ENCODE measurements at regions not wholly inside any gene's neighbourhood (a gene's known extent, or its start where the extent isn't known, plus 50 kb on each side); places are given as distances from the start of the nearest gene placed in this dataset.

- FAIRE-seq = no peak
- DNase-seq (ENCODE audit: insufficient read length, low spot score) = no peak
- TF ChIP-seq, protein P1, sequence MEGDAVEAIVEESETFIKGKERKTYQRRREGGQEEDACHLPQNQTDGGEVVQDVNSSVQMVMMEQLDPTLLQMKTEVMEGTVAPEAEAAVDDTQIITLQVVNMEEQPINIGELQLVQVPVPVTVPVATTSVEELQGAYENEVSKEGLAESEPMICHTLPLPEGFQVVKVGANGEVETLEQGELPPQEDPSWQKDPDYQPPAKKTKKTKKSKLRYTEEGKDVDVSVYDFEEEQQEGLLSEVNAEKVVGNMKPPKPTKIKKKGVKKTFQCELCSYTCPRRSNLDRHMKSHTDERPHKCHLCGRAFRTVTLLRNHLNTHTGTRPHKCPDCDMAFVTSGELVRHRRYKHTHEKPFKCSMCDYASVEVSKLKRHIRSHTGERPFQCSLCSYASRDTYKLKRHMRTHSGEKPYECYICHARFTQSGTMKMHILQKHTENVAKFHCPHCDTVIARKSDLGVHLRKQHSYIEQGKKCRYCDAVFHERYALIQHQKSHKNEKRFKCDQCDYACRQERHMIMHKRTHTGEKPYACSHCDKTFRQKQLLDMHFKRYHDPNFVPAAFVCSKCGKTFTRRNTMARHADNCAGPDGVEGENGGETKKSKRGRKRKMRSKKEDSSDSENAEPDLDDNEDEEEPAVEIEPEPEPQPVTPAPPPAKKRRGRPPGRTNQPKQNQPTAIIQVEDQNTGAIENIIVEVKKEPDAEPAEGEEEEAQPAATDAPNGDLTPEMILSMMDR (IDR thresholded peaks at IDR 0.05; ENCODE audit: insufficient read depth, missing control alignments) = no peak
Measured at GRCh38 chr3:78130741-78131290, 1090.9 kb downstream of the ROBO2 start.

- DNase-seq (ENCODE audit: insufficient read length, low spot score) (no peak), FAIRE-seq (no peak)
Measured at GRCh38 chr3:78134496-78134895, 1094.6 kb downstream of the ROBO2 start.

DNA sequence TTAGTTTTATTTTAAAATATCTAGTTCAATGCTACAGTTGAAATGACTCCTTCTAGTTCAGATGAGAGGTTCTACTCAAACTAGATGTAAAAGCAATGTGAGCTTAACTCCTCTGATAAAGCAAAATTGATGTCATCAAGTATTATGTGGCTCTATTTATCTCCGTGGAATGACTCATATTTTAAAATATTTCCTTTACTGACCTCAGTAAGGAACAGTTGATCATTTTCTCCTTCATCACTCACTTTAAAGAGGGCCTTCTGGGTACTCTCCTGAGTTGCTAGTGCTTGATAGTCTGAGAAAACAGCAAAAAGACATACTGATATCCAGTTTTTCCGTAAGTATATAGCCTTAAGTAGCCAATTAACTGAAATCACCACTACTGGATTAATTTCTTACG, 1099.3 kb downstream of the ROBO2 start:
- FAIRE-seq (no peak), DNase-seq (ENCODE audit: insufficient read length, low spot score) (no peak)
- TF ChIP-seq, protein P1 (IDR thresholded peaks at IDR 0.05; ENCODE audit: insufficient read depth, missing control alignments) = no peak

More at GRCh38 chr3:78134496-78134895, 1094.6 kb downstream of the ROBO2 start:
- TF ChIP-seq, protein P1 (IDR thresholded peaks at IDR 0.05; ENCODE audit: insufficient read depth, missing control alignments) = no peak

DNA sequence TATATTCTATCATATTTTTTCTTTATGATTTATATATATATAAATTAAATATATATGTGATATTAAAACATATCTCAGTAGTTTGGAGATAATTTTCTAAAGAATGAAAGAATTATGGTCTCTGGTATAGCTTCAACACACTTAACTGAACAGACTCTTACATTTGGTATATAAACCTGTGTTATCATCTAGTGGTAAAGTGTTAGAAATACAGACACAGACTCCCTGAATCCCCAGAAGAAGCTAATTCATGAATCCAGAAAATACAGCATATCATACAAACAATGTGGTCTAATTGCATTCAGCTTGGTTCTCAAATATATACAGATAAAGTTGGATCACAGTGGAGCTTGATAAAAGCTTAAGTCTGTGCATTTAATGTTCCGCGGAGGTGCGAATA, 1100.4 kb downstream of the ROBO2 start:
- no peak for FAIRE-seq
- DNase-seq (ENCODE audit: insufficient read length, low spot score) = no peak
- TF ChIP-seq, protein P1 (IDR thresholded peaks at IDR 0.05; ENCODE audit: insufficient read depth, missing control alignments) = no peak

GRCh38 chr3:78140866-78141265, 1101.0 kb downstream of the ROBO2 start:
- DNase-seq (ENCODE audit: insufficient read length, low spot score) = no peak
- no peak for FAIRE-seq

GRCh38 chr3:78141269-78141668, 1101.4 kb downstream of the ROBO2 start:
- FAIRE-seq = no peak
- TF ChIP-seq, protein P1 (IDR thresholded peaks at IDR 0.05; ENCODE audit: insufficient read depth, missing control alignments) = no peak

More at GRCh38 chr3:78140866-78141265, 1101.0 kb downstream of the ROBO2 start:
- TF ChIP-seq, protein P1 (IDR thresholded peaks at IDR 0.05; ENCODE audit: insufficient read depth, missing control alignments) = no peak

DNA sequence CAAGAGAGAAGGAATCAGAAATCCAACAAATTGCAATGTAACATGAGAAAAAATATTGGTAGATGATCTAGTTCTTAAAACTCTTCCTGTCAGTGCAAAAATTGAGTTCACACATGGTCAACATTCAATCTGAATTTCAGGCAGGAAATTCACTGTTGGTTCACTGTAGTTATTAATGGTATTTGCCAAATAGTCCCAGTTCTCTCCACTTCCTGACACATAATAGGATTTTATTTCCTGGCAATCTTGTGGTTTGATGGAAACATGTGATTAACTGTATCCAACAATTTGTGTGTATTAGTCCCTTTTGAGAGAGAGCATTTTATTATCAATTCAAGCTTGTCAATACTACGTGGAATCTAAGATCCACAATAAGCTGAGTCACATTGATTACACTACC, 1103.1 kb downstream of the ROBO2 start:
- DNase-seq (ENCODE audit: insufficient read length, low spot score) = no peak
- no peak for FAIRE-seq
- TF ChIP-seq, protein P1 (IDR thresholded peaks at IDR 0.05; ENCODE audit: insufficient read depth, missing control alignments) = no peak

More at GRCh38 chr3:78141269-78141668, 1101.4 kb downstream of the ROBO2 start:
- no peak for DNase-seq (ENCODE audit: insufficient read length, low spot score)

All from D721Med (cell line).